ENCODE measurements at regions not wholly inside any gene's neighbourhood (a gene's known extent, or its start where the extent isn't known, plus 50 kb on each side); places are given as distances from the start of the nearest gene placed in this dataset.
A peak's percentile ranks its signal among the peaks of the same experiment; 100 is the strongest.

DNA sequence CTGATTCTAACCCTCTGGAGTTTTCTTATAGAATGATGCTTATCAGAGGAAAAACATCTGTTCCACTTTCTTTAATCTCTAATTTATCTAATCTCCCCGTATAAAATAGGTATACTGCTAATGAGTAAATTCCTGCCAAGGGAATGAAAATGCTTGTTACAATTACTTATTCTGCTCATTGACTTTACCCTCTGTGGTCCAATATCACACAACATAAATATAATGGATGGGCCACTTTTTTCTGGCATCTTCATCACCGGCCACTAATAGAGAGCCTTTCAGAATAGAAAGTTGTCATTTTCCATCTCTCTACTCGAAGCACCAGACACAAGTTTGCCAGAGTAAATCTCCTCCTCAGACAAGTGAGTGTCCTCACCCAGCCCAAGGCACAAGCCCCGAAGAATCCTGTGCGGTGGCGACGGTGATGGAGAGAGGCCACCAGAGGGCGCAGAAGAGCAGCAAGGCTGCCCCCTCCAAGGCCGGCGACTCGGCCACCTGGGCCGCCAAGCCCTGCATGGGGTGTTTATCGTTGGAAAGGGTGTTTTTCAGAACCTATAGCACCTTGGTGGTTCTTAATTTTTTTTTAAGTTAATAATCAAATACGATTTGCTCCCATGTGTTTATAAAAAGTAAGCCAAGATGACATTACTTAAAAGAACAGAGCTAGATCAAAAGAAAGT is 212.9 kb upstream of the ARID1B start:
- DNase-seq (ENCODE audit: low read depth) = peak; percentile 58

DNA sequence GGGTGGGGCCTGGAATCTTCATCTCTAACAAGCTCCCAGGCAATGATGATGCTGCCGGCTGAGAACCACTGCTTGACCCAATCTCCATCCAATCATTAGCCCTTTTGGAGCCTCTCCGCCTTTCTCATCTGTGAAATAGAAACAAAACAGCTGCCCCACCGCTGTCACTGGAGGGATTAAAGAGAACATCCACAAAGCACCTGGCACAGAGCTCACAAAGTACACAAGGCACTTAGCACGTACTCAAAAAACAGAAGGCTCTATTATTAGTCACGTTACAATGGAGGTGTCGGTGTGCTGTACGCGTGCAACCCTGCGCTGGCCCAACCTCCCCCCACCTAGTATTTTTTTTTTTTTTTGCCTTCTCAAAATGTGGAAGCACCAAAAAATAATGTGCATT is 213.5 kb upstream of the ARID1B start:
- DNase-seq (ENCODE audit: low read depth) = no peak

DNA sequence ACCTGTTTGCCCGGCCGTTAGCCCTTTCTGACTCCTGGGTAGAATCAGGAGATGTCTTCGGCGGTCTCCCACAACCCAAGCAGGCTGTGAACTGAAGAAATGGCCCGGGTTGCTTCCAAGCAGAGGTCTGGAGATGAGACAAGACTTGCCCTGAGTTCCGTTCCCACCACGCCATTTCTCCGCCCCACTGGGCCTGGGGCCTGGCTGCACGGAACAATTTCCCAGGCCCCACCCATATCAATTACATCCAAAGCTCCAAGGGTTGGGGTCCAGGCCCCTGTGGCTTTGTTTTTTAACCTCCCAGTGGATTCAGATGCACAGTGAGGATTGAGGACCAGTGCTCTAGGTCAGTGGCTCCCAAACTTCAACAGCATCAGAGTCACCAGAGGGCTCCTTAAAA is 214.5 kb upstream of the ARID1B start:
- no peak for DNase-seq (ENCODE audit: low read depth)

DNA sequence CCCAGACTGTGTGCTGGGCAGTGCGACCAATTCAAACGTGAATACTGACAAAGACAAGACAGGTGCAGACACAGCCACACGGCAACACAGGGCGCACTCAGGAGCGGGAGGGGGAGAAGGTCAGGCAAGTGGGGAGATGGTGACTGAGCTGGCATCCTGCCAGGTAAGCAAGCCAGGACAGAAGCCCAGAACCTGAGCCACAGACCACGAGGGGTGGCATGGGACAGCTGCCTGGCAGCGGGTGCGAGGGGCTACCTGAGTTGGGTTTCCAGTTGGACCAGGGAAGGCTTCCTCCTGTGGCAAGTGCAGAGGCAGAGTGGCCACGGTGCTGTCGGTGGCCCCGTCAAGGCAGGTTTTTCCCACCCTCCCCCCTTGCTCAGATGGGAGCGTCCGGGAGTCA is 215.2 kb upstream of the ARID1B start:
- no peak for DNase-seq (ENCODE audit: low read depth)

DNA sequence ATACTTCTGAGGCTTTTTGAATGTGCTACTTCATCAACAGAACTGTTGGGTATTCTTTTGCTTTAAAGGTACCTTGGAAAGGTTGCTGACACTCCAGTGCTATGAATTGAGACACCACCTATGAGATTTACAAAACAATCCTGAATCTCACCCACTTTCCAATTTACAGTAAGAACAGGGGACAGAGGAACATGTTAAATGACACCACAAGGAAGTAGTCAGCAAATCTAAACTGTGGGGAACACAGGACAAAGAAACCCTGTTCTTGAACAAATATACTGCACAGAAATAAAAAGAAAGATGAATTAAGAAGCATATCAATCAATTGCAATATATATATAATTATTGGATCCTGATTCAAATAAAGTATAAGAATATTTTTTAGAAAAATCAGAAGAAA is 216.7 kb upstream of the ARID1B start:
- no peak for DNase-seq (ENCODE audit: low read depth)

DNA sequence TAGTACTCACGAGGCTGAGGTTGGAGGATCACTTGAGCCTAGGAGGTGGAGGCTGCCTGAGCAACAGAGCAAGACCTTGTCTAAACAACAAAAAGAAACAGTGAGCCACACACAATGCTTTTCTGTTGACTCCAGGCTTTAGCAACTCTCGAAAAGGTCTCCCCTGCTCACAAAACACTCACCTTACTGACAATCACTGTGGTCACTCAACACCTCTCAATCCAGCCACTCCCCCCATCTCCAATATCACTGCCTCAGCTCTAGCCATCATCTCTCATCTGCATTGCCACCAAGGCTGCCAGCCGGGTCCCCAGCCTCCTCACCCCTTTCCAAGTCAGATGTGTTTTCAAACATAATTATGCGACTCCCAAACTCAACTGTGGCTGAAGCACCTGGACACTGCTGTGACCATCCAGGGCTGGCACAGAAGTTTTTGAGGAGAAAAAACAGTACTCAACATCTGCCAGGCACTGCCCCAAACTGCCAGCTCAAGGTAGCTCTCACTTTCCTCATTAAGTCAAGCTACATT is 218.0 kb upstream of the ARID1B start:
- DNase-seq (ENCODE audit: low read depth) = no peak

DNA sequence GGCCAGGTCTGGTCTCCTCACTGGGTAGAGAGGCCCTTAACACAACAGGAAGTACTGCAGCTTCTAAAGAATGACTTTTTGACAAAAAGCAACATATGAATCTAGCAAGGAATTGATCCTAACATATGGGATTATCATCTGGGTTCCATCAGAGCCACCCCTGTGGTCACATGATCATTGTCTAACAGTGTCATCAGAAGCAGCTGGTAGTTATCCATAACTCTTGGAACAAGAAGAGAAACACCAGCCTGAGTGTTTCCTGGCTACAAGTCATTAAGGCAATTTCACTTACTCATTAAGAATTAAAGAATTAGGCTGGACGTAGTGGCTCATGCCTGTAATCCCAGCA is 219.3 kb upstream of the ARID1B start:
- no peak for DNase-seq (ENCODE audit: low read depth)

DNA sequence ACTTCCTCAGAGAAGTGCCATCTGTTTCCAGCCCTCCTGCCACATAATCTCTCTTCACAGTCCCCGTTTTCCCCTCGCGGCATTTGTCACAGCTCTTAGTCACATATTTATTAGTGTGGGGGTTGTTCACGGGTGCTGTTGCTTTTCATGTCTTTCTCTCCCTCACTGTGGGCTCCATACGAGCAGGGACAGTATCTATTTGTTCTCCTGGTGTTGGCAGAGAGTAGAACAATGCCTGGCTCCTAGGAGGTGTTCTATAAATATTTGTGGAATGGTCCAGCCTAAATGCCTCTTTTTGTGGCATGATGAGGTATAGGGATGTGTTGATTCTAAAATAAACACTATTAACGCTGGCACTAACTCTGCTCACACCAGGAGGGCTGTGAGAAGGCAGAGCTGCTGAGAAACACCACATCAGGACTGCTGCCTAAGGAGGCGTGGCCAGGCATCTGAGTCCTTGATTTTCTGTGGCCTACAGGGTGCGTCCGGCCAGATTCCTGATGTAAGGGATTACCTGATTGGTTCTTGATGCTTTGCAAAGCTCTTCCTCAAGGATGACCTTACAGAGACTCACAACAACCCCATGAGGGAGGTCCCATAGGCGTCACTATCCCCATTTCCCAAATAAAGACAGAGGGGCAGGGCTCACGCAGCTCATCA is 219.8 kb upstream of the ARID1B start:
- no peak for DNase-seq (ENCODE audit: low read depth)

DNA sequence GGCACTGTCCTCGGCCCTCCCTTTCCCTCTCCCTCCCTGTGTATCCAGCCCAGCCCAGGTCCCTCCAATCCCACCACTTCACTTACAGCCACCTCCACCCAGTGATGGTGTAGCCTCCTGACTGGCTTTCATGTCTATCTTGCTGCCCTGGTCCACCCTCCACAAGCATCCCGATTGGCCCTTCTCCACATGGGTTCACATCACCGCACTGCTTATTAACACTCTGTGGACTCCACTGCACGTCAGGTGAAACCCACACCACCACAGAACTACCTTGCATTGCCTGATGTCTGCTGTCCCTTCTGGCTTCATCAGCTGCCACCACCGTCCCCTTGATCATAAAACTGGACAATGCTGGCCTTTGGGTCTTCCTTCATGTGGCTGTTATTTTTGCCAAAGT is 220.4 kb upstream of the ARID1B start:
- no peak for DNase-seq (ENCODE audit: low read depth)

DNA sequence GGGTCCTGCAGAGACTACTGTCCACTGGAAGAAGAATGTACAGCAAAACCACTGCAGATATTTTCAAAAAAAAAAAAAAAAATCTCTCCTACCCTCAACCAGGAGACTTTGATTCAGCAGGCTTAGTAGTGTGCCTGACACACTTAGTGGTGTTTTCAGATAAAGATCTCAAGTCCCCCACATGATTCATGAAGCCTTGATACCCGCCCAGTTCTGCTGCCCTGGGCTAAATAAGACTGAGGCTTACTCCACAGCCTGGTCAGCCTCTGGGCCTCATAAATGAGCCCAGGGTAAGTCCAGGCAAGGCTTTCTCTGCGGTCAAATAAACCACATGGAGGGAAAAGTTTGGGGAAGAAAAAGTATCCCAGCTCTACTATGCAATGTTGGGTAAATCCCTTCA is 222.1 kb upstream of the ARID1B start:
- no peak for DNase-seq (ENCODE audit: low read depth)

DNA sequence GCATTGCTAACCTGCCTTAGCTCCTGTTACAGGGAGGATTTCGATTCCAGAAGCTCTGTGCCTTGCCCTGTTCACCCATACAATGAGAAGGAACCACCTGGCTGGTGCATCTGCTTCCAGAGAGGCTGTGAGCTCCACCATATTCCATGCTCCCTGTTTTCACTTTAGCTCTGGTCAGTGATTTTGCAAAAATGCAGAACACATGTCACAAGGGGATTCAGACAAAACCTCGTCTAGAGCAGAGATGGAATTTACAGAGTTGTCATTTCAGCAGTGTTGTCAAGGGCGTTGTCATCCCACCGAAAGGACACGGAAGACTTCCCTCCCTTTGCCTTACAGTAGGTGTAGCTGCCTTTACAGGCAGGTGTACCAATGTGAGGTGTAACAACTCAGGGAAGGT is 223.0 kb upstream of the ARID1B start:
- no peak for DNase-seq (ENCODE audit: low read depth)

DNA sequence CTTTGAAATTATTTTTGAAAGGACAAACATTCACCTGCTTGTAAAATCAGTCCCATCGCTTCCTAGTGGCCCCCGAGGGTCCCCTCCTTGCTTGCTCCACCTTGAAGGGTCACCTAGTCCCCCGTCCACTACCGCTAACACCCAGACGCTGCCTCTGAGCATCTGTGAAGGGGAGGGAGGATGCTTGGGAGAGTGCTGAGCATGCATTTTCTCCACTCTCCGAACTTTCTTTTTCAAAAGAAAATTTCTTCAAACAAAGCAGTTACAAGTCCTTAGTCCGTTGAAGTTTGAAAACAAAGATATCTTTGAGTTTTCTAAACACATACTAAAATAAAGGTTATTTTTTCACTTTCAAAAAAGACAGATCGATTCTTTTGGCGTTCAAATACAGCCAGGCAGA is 224.3 kb upstream of the ARID1B start:
- DNase-seq (ENCODE audit: low read depth) = no peak

DNA sequence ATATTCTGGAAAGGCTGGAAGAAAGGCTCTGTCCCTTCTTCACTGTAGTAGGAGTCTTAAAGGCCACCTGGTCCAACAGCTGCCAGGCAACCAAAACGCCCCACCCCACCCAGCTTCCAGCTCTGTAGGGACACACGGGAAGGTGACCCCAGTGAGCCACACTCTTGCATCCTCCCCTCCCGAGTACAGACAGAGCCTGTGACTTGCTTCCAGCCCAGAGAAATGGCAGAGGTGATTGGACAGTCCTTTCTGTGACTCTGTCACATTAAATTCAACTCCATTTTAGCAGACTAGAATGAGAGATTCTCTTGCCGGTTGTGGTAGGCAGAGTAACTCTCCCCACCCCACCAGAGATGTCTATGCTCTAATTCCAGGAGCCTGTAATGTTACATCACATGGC is 226.2 kb upstream of the ARID1B start:
- DNase-seq (ENCODE audit: low read depth) = no peak

DNA sequence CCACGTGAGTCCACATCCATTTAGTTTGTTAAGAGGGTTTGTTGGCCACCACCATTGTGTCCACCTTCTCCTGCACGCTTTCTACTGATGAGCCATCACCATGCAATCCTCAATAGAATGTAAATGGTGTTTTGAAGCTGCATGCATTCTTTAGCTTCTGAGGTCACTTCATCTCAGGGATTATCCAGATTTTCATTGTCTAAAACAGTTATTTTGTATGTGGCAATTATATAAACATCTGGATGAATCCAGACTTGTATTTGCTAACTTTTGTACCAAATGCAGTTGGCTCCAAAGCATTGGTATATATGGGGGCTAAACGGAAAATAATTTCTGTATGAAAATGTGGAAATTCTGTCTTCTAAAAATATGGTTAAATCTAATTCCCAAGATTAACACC is 231.2 kb upstream of the ARID1B start:
- DNase-seq (ENCODE audit: low read depth) = no peak

DNA sequence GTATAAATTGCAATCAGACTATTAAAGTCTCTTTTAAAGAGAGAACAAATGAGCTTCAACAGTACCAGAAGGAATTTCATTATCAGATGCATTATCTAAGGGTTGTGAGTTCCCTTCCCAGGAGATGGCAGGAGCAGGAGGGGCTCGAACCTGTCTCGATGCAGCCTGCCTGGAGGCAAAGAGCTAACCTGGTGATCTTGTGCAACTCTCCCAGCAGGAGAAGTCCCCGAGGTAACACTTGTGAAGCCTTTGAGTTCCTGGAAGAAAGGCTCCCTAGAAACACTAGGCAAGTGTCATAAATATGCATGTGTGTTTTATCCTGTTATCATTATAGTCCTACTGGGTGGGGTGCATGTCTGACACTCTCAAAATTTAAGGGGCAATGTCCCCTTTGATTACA is 232.2 kb upstream of the ARID1B start:
- no peak for DNase-seq (ENCODE audit: low read depth)

DNA sequence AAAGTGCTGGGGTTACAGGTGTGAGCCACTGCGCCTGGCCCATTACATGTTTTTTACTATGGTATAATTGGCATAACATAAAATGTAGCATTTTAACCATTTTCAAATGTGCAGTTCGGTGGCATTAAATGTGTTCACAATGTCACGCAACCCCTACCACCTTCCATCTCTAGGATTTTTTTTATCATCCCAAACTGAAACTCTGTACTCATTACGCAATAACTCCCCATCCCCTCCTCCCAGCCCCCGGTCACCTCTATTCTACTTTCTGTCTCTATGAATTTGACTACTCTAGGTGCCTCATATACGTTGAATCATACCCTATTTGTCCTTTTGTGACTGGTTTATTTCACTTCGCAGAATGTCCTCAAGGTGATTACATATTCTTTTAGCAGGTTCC is 233.1 kb upstream of the ARID1B start:
- no peak for DNase-seq (ENCODE audit: low read depth)

DNA sequence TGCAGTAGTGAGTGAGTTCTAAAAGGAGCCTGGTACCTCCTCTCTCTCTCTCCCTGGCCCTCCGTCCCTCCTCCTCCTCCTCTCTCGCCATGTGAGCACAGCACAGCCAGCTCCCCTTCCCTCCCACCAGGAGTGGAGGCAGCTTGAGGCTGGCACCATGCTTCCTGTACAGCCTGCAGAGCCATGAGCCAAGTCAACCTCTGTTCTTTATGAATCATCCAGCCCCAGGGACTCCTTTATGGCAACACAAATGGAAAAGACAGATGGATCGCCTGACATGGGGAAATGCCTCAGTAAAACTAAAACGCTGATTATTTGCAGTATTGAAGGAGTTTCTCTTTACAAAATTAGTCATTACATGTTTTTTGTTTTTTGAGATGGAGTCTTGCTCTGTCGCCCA is 233.7 kb upstream of the ARID1B start:
- no peak for DNase-seq (ENCODE audit: low read depth)

DNA sequence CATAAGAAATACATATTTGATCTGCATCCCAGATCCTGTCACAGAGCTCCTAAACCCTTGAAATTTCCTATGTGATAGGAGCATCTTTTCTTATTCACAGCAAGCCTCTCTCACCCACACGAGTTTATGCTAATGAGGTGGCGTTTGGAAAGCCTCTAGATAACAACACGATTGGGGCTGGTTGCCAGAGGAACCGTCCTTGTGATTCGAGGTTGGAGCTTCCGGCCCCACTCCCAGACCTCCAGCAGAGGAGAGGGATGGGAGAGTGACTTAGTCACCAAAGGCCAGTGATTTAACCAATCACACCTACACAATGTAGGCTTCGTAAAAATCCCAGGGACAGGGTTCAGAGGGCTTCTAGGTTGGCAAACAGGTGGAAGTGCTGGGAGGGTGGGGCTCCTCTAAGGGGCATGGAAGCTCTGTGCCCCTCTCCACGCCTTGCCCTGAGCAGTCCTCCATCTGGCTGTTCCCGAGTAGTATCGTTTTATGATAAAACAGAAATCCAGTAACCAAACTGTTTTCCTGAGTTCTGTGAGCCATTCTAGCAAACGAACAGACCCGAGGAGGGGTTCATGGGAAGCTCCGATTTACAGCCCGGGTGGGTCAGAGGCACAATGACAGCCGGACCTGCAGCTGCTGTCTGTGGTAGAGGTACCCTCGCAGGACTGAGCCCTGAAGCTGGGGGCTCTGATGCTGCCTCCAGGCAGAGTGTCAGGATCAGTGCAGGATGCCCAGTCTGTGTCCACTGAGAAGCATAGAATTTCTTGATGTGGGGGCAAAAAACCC is 238.1 kb upstream of the ARID1B start:
- no peak for DNase-seq (ENCODE audit: low read depth)

DNA sequence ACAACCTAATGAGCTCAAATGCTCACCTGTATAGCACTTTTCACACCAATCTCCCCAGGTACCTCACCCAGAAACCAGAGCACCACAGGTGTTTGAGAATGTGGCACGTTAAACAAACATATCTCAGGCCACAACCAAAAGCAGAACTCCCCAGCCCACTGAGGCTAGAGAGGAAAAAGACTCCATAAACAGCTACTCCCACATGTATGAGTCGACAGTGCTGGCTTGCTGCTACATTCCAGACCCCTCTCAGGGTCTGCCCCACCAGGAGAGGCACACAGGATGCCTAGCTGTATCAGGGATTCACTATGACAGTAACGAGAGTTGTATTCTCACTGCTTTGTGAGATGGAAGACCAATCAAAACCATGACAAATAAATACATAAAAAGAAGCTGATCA is 242.6 kb upstream of the ARID1B start:
- no peak for DNase-seq (ENCODE audit: low read depth)

DNA sequence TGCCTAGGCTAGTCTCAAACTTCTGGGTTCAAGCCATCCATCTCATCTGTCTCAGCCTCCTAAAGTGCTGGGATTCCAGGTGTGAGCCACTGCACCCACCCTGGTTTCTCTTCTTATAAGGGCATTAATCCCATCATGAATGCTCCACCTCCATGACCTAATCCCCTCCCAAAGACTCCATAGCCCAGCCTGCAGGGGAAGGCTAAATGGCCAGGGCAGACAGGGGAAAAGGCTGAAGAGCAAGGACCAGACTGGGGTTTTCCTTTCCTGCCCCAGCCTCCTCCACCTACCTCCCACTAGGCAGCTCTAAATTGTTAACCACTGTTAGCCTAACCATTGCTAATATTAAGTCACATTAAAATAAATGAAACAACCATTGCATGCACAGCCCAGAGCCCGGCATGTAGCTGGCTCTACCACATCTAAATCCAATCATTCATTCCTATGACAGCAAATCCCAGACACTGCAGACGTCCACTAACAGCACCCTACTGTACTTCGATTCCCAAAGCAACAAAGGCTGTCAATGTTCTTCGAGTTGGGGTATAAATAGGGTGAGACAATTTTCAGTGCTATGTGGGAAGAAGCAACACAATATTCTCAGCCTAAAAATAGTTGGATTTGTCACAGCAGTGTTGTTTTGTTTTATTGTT is 243.2 kb upstream of the ARID1B start:
- no peak for DNase-seq (ENCODE audit: low read depth)

DNA sequence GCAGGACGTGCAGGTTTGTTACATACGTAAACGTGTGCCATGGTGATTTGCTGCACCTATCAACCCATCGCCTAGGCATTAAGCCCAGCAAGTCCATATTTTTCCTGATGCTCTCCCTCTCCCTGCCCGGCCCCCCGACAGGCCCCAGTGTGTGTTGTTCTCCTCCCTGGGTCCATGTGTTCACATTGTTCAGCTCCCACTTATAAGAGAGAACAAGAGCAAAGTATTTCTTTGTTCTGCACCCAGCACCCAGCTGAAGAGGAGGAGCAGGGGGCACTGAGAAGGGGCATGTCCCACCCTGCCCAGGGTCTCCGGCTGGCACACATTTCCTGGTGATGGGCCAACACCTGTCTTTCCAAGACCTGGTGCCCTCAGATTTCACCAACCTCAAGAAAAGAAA is 251.1 kb upstream of the ARID1B start:
- DNase-seq (ENCODE audit: low read depth) = no peak

DNA sequence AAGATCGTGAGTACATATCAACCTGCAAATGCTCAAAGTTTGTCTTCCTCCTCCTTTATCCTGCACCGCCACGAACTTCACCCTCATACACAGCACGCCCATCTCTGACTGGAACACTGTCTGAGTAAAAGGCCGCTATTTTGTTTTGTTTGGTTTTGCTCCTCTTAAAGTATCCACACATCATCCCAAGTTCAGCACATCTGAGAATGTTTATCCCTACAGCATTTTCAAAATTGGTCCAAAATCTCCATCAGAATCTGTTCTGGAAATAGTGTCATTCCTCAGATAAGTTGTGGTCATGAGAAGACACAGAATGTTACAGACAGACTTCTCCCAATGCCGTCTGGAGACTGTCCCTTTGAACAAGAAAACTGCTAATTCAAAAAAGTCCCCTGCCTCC is 251.6 kb upstream of the ARID1B start:
- no peak for DNase-seq (ENCODE audit: low read depth)

DNA sequence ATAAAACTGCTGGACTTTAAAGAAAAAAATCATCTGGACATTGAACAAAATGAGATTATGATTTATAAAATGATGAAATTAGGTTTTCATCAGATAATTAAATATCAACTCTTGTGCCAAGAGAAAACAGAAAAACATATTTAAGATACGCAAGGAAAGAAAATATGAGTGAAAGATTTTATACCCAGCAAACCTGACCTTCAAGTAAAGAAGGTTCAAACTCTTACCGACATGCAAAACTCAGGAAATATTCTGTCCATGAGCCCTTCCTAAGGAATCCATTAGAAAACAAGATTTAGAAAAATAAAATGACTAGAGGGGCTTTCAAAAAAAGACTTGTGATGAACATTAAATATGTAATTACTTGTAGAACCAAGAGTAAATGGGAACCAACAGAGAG is 257.2 kb upstream of the ARID1B start:
- DNase-seq (ENCODE audit: low read depth) = no peak

All from activated T-helper 1 cell treated with Interleukin-2 at 50 U/mL for 16 hours (primary cell).